HG02798 (cell line): ENCODE measurements at regions not wholly inside any gene's neighbourhood (a gene's known extent, or its start where the extent isn't known, plus 50 kb on each side); places are given as distances from the start of the nearest gene placed in this dataset.
"Not testable (repeated sequence)": the region's sequence is repeated elsewhere in the genome, so short reads cannot be mapped to it uniquely, and the experiment has no call there.

Source experiments
- ATAC-seq: cut with Tn5 transposase; IDR thresholded peaks from one replicate; pipeline ENCODE4 v1.9.1; 2021; ENCODE audit warnings: mild to moderate bottlenecking; ENCODE audit not compliant: unreplicated experiment, poor library complexity

DNA sequence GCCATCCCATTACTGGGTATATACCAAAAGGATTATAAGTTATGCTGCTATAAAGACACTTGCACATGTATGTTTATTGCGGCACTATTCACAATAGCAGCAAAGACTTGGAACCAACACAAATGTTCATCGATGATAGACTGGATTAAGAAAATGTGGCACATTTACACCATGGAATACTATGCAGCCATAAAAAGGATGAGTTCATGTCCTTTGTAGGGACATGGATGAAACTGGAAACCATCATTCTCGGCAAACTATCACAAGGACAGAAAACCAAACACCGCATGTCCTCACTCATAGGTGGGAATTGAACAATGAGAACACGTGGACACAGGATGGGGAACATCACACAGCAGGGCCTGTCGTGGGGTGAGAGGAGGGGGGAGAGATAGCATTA is 1057.6 kb downstream of the REEP3 start:
- not testable (repeated sequence) for ATAC-seq

DNA sequence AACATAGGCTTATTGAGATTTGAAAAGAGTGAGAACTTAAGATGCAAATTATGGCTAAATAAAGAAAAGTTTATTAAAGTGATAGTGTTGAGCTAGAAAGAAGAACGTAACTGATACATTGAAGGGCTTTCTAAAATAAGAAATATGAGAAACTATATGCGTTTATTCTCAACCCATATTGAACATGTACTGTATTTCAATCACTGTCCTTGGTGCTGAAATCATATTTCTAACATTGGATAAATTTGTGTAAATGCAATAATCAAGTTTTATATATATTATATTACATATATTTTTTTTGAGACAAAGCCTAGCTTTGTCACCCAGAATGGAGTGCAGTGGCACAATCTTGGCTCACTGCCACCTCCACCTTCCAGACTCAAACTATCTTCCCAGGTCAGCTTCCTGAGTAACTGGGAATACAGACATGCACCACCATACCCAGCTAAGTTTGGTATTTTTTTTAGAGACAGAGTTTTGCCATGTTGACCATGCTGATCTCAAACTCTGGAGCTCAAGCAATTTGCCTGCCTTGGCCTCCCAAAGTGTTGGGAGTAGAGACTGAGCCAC is 1065.8 kb downstream of the REEP3 start:
- ATAC-seq: no peak

- no peak for ATAC-seq
Measured at GRCh38 chr10:64594072-64594471, 1072.9 kb downstream of the REEP3 start.

GRCh38 chr10:64598600-64598999 is 1077.4 kb downstream of the REEP3 start:
- no peak for ATAC-seq

- ATAC-seq: no peak
Measured at GRCh38 chr10:64601298-64601697, 1080.1 kb downstream of the REEP3 start.

DNA sequence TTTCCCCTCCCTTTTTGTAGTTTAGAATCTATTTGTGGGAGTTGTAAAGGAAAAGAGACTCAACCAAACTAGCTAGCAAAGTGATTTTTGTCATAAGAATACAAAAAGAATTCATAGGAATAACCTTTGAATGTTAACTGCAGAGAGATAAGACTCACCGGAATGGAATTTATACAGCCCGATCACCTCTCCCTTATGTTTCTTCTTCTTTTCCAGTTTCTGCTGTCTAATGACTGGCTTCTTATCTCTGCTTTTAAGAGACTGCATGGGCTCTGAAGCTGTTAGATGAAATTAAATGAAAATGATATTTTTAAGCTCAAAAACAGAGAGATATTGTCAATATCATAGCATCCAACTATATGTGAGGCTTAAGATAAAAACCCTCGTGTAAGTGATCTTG is 1095.9 kb downstream of the REEP3 start:
- no peak for ATAC-seq

DNA sequence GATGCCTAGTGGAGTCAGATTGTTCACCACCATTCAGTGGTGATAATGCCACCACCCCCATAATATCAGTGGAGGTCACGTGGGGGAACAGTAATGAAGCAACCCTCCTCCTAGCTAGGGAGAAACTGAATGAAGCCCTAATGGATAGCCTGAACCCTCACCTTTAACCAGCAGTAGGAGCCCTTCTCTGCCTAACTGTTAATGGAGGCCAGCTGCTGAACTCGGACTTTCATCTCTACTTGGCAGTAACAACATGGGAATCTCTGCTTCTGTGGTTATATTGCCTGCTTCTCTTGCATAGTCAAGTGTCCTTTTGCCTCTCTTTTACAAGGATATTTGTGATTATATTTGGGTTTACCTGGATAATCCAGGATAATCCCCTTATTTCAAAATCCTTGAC is 1097.9 kb downstream of the REEP3 start:
- no peak for ATAC-seq

DNA sequence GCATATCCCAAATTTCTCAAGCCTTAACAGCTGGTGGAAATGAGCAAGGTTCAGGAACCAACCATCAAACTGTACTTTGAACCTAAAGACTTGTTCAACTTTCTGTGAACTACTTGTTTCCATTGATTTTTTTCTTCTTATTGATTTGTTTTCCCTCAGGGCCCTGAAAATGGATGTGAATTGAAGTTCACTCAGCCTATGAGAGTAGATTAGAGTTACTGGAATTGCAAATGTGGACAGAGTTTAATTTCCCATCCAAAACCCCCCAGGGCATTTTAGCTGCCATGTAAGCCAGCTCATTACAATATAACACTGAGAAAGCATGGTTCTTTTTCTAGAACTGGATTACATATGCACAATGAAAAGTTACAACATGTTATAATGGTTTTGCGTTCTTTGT is 1105.7 kb downstream of the REEP3 start:
- ATAC-seq: no peak

DNA sequence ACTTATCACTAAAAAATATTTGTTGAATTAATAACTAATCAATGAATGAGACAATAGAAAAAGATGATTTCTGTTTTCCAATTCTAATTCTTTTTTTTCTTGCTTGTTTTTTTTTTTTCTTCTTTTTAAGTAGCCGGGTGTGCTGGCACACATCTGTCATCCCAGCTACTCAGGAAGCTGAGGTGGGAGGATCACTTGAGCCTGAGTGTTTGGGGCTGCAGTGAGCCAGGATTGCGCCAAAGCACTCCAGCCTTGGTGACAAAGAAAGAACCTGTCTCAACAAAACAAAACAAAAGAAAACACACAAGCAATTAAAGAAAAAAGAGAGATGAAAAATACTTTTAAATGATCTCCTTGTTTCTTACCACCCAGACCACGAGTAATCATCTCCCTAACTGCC is 1109.3 kb downstream of the REEP3 start:
- no peak for ATAC-seq

GRCh38 chr10:64635906-64636305 is 1114.7 kb downstream of the REEP3 start:
- ATAC-seq: no peak

GRCh38 chr10:64636461-64636860 is 1115.3 kb downstream of the REEP3 start:
- ATAC-seq: no peak

DNA sequence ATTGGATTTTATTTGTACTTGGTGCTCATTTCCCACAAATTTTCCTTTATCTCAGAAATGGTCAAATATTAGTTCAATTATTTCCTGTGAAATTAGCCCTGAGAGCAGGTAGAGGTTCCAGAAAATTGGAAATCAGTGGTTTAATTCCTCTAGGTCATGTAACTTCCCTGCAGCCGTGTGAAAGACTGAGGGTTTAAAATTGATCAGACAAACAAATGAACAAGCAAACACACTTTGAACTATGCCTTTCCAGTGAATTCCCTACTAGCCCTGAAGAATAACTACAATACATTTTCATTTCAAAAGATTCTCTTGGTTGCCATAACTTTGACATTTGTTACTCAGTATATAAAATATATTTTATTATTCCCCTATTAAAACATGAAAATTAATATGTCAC is 1116.7 kb downstream of the REEP3 start:
- ATAC-seq: no peak

GRCh38 chr10:64648915-64649314 is 1127.7 kb downstream of the REEP3 start:
- peak; percentile 42 for ATAC-seq

- no peak for ATAC-seq
Measured at GRCh38 chr10:64658528-64658927, 1137.3 kb downstream of the REEP3 start.

DNA sequence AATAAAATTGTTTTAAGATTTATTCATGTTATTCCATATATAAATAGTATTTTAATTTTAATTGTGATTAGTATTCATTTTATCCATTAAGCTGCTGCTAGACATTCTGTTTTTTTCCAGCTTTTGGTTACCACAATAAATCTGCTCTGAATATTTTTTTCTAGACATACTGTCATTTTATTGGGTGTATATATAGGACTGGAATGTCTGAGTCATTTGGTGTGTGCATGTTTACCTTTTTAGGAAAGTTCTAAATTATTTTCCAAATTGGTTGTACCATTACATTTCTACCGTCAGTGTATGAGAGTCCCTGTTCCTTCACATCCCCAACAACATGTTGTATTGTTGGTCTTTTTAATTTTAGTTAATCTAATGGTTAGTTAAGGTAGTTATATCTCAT is 1138.1 kb downstream of the REEP3 start:
- ATAC-seq: no peak

- ATAC-seq: no peak
Measured at GRCh38 chr10:64682043-64682442, 1160.8 kb downstream of the REEP3 start.

DNA sequence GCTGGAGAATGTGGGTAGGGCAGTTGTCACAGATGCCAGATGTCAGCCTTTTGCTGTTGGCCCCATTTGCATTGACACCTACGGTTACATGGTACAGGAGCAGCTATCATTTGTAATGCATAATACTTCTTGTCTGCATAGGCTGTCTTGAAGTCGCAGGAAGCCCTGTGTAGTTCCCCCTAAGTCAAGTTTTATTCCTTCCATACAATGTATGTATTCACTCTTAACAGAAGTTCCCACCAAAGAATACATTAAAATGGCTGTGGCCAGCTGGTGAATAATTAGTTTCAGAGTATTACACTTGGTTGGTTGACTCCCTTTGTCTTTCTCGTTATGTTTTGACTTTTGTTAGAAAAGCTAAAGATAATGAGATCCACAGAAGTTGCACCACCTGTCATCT is 1169.0 kb downstream of the REEP3 start:
- no peak for ATAC-seq

GRCh38 chr10:64699244-64699643 is 1178.0 kb downstream of the REEP3 start:
- ATAC-seq: no peak

DNA sequence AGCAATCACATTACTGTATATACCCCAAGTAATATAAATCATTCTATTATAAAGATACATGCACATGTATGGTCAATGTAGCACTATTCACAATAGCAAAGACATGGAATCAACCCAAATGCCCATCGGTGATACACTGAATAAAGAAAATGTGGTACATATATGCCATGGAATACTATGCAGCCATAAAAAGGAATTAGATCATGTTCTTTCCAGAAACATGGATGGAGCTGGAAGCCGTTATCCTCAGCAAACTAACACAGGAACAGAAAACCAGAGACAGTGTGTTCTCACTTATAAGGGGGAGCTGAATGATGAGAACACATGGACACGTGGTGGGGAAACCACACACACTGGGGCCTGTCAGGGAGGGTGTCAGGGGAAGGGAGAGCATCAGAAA is 1180.9 kb downstream of the REEP3 start:
- not testable (repeated sequence) for ATAC-seq

DNA sequence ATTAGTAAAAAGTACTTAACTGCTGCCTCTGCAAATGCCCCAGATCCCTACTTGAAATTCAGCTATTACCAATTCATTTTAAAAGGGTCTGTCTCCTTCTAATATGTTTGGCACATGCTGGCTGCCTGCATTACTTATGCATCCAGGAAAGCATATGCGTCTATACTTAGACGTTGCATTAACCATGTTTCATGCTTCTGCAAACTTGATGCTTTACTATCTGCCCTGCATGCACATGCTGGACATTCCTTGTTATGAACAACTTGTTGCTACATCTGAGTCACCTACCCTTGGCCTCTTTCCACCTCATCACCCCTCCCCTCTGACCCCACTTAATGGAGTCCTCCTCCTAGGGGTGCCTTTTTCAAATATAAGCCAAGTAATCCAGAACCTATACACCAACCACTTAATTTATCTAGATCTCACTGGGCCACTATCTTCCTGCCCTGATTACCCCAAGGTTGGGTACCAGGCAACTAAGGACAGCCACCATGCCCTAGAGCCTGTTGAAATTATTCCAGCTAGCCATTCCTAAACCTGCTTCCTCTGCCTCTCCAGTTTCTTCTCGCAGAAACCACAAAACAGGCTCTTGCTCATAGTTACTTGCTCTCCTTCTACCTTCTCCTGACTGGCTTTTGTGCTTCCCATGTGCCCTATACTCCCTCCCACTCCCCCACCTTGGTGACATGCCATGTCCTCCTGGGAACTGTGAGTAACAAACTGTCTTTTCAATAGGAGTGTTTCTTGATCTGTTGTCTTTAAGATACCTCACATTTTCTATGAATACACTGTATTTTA is 1187.9 kb downstream of the REEP3 start:
- no peak for ATAC-seq

DNA sequence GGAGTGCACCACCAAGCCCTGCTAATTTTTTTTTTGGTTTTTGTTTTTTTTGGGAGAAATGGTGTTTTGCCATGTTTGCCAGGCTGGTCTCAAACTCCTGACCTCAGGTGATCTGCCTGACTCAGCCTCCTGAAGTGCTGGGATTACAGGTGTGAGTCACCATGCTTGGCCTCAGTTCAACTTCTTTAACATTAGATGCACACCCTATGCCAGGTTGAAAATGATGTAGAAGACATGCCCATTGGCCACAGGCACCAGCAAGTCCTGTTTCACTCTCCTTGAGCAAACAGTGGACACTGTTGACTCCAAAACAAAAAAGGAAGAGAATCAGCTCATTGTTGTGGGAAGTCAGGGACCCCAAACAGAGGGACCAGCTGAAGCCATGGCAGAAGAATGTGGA is 1205.3 kb downstream of the REEP3 start:
- ATAC-seq: no peak

DNA sequence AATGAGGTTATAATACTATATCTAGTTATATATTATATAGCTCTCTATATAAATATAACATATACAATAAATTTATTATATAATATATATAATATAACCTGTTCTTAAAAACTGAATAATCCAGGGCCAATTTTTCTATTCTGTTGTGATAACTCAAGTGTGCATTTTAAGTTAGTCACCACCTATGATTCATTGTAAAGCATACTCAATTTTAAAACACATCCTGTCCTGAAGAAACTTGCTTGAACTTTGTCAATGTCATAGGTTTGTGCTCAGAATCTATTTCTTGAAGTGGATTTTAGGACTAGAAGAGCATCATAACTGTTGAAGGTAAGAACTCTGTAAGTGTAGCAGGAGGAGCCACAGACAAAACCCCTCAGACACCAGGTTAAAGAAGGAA is 1209.8 kb downstream of the REEP3 start:
- no peak for ATAC-seq
